ENCODE measurements at regions not wholly inside any gene's neighbourhood (a gene's known extent, or its start where the extent isn't known, plus 50 kb on each side); places are given as distances from the start of the nearest gene placed in this dataset.

DNA sequence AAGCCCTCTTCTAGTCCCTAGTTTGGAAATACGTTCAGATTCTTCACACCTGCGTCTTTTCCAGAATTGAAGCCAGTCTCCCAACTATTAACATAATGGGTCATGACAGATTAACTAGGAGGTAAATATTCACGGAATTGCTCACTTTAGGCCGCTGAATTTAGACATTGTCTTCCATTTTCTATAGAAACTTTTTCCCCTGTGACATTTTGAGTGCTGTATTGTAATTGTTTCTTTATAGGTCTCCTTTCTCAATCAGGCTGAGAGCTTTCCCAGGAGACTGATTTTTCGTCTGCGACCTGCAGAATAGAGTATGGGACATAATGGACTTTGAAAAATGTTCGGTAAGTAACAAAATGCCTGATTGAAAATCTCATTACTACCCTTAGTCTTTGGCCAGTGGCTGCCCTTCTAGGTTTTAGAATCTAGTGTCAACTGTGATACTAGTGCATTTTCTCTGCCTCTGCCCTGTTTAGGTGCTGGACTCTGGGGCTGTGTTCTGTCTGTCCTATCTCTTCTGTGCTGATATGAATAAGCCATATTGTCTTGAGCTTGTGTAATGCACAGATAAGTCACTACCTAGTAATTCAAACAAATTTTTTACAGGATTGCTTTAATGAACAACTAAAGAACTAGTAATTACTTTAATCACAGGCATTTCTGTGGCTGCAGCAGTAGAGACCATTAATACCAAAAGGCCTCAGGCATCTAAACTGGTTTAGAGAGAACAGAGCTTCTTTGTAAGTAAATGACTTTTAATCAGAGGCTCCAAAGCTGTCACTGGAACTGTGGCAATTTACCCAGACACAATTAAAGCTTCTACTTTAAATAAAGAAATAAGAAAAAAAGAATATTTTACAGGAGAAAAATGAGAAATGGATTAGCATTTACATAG, 122.4 kb upstream of the FREM2 start:
- ATAC-seq = no peak
- Mint-ChIP-seq H3K36me3 (no peaks in the 10 kb centered on the region), H3K4me3 (no peak overlapping the region), H3K9me3 (no peaks in the 10 kb centered on the region), H3K27me3 (ENCODE audit: low read depth) (no peaks in the 10 kb centered on the region), H3K4me1 (peaks cover 5% of the 10 kb centered on the region), H3K27ac (no peak overlapping the region)
- ChIA-PET CTCF (interaction anchor here (1.6 kb wide), 1 partner anchor 18 kb away, joined by 7 read pairs; no protein-coding TSS in a partner anchor), POLR2A (no interaction called here)
- no peak for DNase-seq (ENCODE audit: low spot score)
- TF ChIP-seq, protein P1, sequence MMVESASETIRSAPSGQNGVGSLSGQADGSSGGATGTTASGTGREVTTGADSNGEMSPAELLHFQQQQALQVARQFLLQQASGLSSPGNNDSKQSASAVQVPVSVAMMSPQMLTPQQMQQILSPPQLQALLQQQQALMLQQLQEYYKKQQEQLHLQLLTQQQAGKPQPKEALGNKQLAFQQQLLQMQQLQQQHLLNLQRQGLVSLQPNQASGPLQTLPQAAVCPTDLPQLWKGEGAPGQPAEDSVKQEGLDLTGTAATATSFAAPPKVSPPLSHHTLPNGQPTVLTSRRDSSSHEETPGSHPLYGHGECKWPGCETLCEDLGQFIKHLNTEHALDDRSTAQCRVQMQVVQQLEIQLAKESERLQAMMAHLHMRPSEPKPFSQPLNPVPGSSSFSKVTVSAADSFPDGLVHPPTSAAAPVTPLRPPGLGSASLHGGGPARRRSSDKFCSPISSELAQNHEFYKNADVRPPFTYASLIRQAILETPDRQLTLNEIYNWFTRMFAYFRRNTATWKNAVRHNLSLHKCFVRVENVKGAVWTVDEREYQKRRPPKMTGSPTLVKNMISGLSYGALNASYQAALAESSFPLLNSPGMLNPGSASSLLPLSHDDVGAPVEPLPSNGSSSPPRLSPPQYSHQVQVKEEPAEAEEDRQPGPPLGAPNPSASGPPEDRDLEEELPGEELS (CRISPR knock-in tag; IDR thresholded peaks at IDR 0.05) = no peak
- TF ChIP-seq CBFB (CRISPR knock-in tag; IDR thresholded peaks at IDR 0.05; ENCODE audit: low read depth) (no peak), TEAD1 (CRISPR knock-in tag; IDR thresholded peaks at IDR 0.05) (no peak), EMX1 (CRISPR knock-in tag; IDR thresholded peaks at IDR 0.05) (no peak), NR3C1 (CRISPR knock-in tag; conservative IDR thresholded peaks at IDR 0.05; ENCODE audit: low read depth) (no peak)

GRCh38 chr13:38566023-38566422, 120.9 kb upstream of the FREM2 start:
- CTCF ChIA-PET = no interaction called here
- no peak for ATAC-seq
- H3K9me3 Mint-ChIP-seq = peaks cover 11% of the 10 kb centered on the region
- no peak for DNase-seq (ENCODE audit: low spot score)
- H3K36me3 Mint-ChIP-seq = no peaks in the 10 kb centered on the region
- POLR2A ChIA-PET = no interaction called here
- no peaks in the 10 kb centered on the region for H3K27me3 Mint-ChIP-seq (ENCODE audit: low read depth)
- peaks cover 5% of the 10 kb centered on the region for H3K4me1 Mint-ChIP-seq
- H3K27ac Mint-ChIP-seq = no peak overlapping the region
- H3K4me3 Mint-ChIP-seq = no peak overlapping the region
- TF ChIP-seq, protein P2, sequence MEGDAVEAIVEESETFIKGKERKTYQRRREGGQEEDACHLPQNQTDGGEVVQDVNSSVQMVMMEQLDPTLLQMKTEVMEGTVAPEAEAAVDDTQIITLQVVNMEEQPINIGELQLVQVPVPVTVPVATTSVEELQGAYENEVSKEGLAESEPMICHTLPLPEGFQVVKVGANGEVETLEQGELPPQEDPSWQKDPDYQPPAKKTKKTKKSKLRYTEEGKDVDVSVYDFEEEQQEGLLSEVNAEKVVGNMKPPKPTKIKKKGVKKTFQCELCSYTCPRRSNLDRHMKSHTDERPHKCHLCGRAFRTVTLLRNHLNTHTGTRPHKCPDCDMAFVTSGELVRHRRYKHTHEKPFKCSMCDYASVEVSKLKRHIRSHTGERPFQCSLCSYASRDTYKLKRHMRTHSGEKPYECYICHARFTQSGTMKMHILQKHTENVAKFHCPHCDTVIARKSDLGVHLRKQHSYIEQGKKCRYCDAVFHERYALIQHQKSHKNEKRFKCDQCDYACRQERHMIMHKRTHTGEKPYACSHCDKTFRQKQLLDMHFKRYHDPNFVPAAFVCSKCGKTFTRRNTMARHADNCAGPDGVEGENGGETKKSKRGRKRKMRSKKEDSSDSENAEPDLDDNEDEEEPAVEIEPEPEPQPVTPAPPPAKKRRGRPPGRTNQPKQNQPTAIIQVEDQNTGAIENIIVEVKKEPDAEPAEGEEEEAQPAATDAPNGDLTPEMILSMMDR (IDR thresholded peaks at IDR 0.05) = no peak
- TF ChIP-seq ZNF416 (CRISPR knock-in tag; IDR thresholded peaks at IDR 0.05) (no peak), ATF6 (CRISPR knock-in tag; IDR thresholded peaks at IDR 0.05) (no peak), CREB1 (CRISPR knock-in tag; IDR thresholded peaks at IDR 0.05) (no peak), HMGA2 (CRISPR knock-in tag; IDR thresholded peaks at IDR 0.05) (no peak), GRHL2 (CRISPR knock-in tag; IDR thresholded peaks at IDR 0.05; ENCODE audit: insufficient replicate concordance, severe bottlenecking) (no peak), NR1H2 (CRISPR knock-in tag; IDR thresholded peaks at IDR 0.05) (no peak), NFE2L1 (CRISPR knock-in tag; IDR thresholded peaks at IDR 0.05) (no peak), CBFB (CRISPR knock-in tag; IDR thresholded peaks at IDR 0.05; ENCODE audit: low read depth) (no peak), NFATC4 (CRISPR knock-in tag; IDR thresholded peaks at IDR 0.05) (no peak)
- TF ChIP-seq, protein P3, sequence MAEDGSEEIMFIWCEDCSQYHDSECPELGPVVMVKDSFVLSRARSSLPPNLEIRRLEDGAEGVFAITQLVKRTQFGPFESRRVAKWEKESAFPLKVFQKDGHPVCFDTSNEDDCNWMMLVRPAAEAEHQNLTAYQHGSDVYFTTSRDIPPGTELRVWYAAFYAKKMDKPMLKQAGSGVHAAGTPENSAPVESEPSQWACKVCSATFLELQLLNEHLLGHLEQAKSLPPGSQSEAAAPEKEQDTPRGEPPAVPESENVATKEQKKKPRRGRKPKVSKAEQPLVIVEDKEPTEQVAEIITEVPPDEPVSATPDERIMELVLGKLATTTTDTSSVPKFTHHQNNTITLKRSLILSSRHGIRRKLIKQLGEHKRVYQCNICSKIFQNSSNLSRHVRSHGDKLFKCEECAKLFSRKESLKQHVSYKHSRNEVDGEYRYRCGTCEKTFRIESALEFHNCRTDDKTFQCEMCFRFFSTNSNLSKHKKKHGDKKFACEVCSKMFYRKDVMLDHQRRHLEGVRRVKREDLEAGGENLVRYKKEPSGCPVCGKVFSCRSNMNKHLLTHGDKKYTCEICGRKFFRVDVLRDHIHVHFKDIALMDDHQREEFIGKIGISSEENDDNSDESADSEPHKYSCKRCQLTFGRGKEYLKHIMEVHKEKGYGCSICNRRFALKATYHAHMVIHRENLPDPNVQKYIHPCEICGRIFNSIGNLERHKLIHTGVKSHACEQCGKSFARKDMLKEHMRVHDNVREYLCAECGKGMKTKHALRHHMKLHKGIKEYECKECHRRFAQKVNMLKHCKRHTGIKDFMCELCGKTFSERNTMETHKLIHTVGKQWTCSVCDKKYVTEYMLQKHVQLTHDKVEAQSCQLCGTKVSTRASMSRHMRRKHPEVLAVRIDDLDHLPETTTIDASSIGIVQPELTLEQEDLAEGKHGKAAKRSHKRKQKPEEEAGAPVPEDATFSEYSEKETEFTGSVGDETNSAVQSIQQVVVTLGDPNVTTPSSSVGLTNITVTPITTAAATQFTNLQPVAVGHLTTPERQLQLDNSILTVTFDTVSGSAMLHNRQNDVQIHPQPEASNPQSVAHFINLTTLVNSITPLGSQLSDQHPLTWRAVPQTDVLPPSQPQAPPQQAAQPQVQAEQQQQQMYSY (CRISPR knock-in tag; IDR thresholded peaks at IDR 0.05) = no peak
- TF ChIP-seq, protein P4, sequence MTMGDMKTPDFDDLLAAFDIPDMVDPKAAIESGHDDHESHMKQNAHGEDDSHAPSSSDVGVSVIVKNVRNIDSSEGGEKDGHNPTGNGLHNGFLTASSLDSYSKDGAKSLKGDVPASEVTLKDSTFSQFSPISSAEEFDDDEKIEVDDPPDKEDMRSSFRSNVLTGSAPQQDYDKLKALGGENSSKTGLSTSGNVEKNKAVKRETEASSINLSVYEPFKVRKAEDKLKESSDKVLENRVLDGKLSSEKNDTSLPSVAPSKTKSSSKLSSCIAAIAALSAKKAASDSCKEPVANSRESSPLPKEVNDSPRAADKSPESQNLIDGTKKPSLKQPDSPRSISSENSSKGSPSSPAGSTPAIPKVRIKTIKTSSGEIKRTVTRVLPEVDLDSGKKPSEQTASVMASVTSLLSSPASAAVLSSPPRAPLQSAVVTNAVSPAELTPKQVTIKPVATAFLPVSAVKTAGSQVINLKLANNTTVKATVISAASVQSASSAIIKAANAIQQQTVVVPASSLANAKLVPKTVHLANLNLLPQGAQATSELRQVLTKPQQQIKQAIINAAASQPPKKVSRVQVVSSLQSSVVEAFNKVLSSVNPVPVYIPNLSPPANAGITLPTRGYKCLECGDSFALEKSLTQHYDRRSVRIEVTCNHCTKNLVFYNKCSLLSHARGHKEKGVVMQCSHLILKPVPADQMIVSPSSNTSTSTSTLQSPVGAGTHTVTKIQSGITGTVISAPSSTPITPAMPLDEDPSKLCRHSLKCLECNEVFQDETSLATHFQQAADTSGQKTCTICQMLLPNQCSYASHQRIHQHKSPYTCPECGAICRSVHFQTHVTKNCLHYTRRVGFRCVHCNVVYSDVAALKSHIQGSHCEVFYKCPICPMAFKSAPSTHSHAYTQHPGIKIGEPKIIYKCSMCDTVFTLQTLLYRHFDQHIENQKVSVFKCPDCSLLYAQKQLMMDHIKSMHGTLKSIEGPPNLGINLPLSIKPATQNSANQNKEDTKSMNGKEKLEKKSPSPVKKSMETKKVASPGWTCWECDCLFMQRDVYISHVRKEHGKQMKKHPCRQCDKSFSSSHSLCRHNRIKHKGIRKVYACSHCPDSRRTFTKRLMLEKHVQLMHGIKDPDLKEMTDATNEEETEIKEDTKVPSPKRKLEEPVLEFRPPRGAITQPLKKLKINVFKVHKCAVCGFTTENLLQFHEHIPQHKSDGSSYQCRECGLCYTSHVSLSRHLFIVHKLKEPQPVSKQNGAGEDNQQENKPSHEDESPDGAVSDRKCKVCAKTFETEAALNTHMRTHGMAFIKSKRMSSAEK (CRISPR knock-in tag; IDR thresholded peaks at IDR 0.05; ENCODE audit: borderline replicate concordance) = no peak
- TF ChIP-seq, protein P5, sequence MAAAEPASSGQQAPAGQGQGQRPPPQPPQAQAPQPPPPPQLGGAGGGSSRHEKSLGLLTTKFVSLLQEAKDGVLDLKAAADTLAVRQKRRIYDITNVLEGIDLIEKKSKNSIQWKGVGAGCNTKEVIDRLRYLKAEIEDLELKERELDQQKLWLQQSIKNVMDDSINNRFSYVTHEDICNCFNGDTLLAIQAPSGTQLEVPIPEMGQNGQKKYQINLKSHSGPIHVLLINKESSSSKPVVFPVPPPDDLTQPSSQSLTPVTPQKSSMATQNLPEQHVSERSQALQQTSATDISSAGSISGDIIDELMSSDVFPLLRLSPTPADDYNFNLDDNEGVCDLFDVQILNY (CRISPR knock-in tag; IDR thresholded peaks at IDR 0.05) = no peak
- TF ChIP-seq, protein P1 (CRISPR knock-in tag; IDR thresholded peaks at IDR 0.05) = no peak
